Thyroid gland (tissue), 4 donors: ENCODE measurements at regions not wholly inside any gene's neighbourhood (a gene's known extent, or its start where the extent isn't known, plus 50 kb on each side); places are given as distances from the start of the nearest gene placed in this dataset.

Experiments used
- DNase-seq, 2 donors: peaks; one replicate each; pipeline ENCODE4 v3.0.0-alpha.2; 2019
- H3K27ac ChIP-seq, 3 donors: fragments of 200-600 bp; sonication (generic); 1 replicate in 2 of 3; 2 replicates in 1 of 3; pipeline ENCODE4 v1.5.1; 2016 to 2019; ENCODE audit warnings: mild to moderate bottlenecking in 1 of 3, moderate library complexity in 1 of 3
- H3K27me3 ChIP-seq: fragments of 200-600 bp; sonication (generic); one replicate; pipeline ENCODE4 v1.5.1; 2019
- H3K36me3 ChIP-seq, 2 donors: fragments of 200-600 bp; sonication (generic); one replicate each; pipeline ENCODE4 v1.5.1; 2016 to 2019
- H3K4me1 ChIP-seq, 2 donors: fragments of 200-600 bp; sonication (generic); one replicate each; pipeline ENCODE4 v1.5.1; 2017 to 2019
- H3K4me3 ChIP-seq, 3 donors: fragments of 200-600 bp; sonication (generic); replicated peaks in 1 of 3; 1 replicate in 2 of 3; 2 replicates in 1 of 3; pipeline ENCODE4 v1.5.1; 2016; ENCODE audit warnings: mild to moderate bottlenecking in 1 of 3
- H3K9me3 ChIP-seq: fragments of 200-600 bp; sonication (generic); one replicate; pipeline ENCODE4 v1.5.1; 2017
- POLR2A ChIP-seq, 2 donors: fragments of 450-650 bp; IDR thresholded peaks; one replicate each; pipeline ENCODE4 v1.6.1; 2017; ENCODE audit warnings: antibody characterized with exemption in 2 of 2, mild to moderate bottlenecking in 2 of 2, moderate library complexity in 1 of 2
- WGBS, 2 donors: methylation state at CpG; one replicate each; pipeline ENCODE4 v1.1.5; 2017; 5-methylcytosine and 5-hydroxymethylcytosine counted together
- intact Hi-C: fragments of 100-400 bp; cut with DNase I; formaldehyde crosslinking; loops from one replicate; pipeline ENCODE4 v1.15.1; 2023
- TF ChIP-seq, protein P1 (sequence below), 6 experiments: fragments of 200-600 bp in 3 of 6; fragments of 450-650 bp in 3 of 6; sonication (generic) in 3 of 6; IDR thresholded peaks; one replicate each; pipeline ENCODE4 v1.5.1; 2016 to 2019; ENCODE audit warnings: antibody characterized with exemption in 6 of 6, mild to moderate bottlenecking in 2 of 6, inconsistent platforms in 1 of 6, moderate library complexity in 1 of 6

GRCh38 chr10:111840546-111840945, 343.0 kb downstream of the GPAM start:
- intact Hi-C loops: no loop called here
- Histone ChIP-seq H3K9me3 (no peaks in the 10 kb centered on the region), H3K4me3 (no peak overlapping the region), H3K36me3 (no peaks in the 10 kb centered on the region), H3K4me1 (no peaks in the 10 kb centered on the region), H3K27ac (no peak overlapping the region), H3K27me3 (no peaks in the 10 kb centered on the region)
- TF ChIP-seq POLR2A (IDR thresholded peaks at IDR 0.05): no peak
- TF ChIP-seq, protein P1, sequence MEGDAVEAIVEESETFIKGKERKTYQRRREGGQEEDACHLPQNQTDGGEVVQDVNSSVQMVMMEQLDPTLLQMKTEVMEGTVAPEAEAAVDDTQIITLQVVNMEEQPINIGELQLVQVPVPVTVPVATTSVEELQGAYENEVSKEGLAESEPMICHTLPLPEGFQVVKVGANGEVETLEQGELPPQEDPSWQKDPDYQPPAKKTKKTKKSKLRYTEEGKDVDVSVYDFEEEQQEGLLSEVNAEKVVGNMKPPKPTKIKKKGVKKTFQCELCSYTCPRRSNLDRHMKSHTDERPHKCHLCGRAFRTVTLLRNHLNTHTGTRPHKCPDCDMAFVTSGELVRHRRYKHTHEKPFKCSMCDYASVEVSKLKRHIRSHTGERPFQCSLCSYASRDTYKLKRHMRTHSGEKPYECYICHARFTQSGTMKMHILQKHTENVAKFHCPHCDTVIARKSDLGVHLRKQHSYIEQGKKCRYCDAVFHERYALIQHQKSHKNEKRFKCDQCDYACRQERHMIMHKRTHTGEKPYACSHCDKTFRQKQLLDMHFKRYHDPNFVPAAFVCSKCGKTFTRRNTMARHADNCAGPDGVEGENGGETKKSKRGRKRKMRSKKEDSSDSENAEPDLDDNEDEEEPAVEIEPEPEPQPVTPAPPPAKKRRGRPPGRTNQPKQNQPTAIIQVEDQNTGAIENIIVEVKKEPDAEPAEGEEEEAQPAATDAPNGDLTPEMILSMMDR (IDR thresholded peaks at IDR 0.05): no peak
- no peak for DNase-seq

GRCh38 chr10:111852801-111853200, 330.8 kb downstream of the GPAM start:
- Histone ChIP-seq H3K27me3 (no peaks in the 10 kb centered on the region), H3K9me3 (no peaks in the 10 kb centered on the region), H3K4me1 (no peaks in the 10 kb centered on the region), H3K27ac (no peak overlapping the region), H3K36me3 (no peaks in the 10 kb centered on the region), H3K4me3 (no peak overlapping the region)
- no peak for DNase-seq
- TF ChIP-seq, protein P1 (IDR thresholded peaks at IDR 0.05): no peak
- TF ChIP-seq POLR2A (IDR thresholded peaks at IDR 0.05): no peak
- WGBS, 2 donors: 83 to 84% methylated on average over 2 of the region's 2 CpGs
- intact Hi-C loops: no loop called here

- Histone ChIP-seq H3K27ac (no peak overlapping the region), H3K4me3 (no peak overlapping the region), H3K27me3 (no peaks in the 10 kb centered on the region), H3K9me3 (no peaks in the 10 kb centered on the region), H3K4me1 (no peaks in the 10 kb centered on the region), H3K36me3 (no peaks in the 10 kb centered on the region)
- TF ChIP-seq POLR2A (IDR thresholded peaks at IDR 0.05): no peak
- TF ChIP-seq, protein P1 (IDR thresholded peaks at IDR 0.05): peak in 1 of 6 experiments; percentile 16
- 51 to 56% methylated on average over 3 of the region's 3 CpGs for WGBS, 2 donors
- no peak for DNase-seq
- intact Hi-C loops: no loop called here
These were observed 326.9 kb downstream of the GPAM start for GRCh38 chr10:111856631-111857030.

DNA sequence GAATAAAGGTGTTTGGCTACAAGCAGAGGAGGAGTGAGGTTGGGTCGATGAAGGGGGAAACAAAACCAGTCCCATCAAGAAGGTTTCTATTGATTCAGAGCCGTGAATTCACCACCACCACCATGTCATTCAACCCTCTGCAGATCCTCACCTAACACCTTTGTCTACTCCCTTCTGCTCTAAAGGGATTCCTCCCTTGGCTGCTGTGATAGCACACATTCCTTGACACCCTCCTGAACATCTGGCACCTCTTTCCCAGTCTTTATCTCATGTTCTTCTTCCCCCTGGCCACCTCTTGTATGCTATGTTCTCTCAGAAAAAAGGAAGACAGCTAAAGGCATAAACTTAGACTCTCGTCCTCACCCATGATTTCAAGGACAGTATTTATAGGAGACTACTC, 318.0 kb downstream of the GPAM start:
- WGBS, 2 donors: 71 to 72% methylated on average over 3 of the region's 3 CpGs
- no peak for TF ChIP-seq POLR2A (IDR thresholded peaks at IDR 0.05)
- TF ChIP-seq, protein P1 (IDR thresholded peaks at IDR 0.05): no peak
- Histone ChIP-seq H3K27ac (no peak overlapping the region), H3K36me3 (no peaks in the 10 kb centered on the region), H3K4me1 (no peaks in the 10 kb centered on the region), H3K27me3 (no peaks in the 10 kb centered on the region), H3K9me3 (no peaks in the 10 kb centered on the region), H3K4me3 (no peak overlapping the region)
- no peak for DNase-seq
- intact Hi-C loops: no loop called here

- H3K9me3 ChIP-seq: no peaks in the 10 kb centered on the region
- no peaks in the 10 kb centered on the region for H3K4me1 ChIP-seq
- H3K27ac ChIP-seq: no peak overlapping the region
- no peak for DNase-seq
- H3K4me3 ChIP-seq: no peak overlapping the region
- no peaks in the 10 kb centered on the region for H3K36me3 ChIP-seq
- no peaks in the 10 kb centered on the region for H3K27me3 ChIP-seq
- TF ChIP-seq POLR2A (IDR thresholded peaks at IDR 0.05): no peak
- TF ChIP-seq, protein P1 (IDR thresholded peaks at IDR 0.05): no peak
- intact Hi-C loops: no loop called here
These were observed 312.1 kb downstream of the GPAM start for GRCh38 chr10:111871458-111871857.
